ENCODE measurements at regions not wholly inside any gene's neighbourhood (a gene's known extent, or its start where the extent isn't known, plus 50 kb on each side); places are given as distances from the start of the nearest gene placed in this dataset.

DNA sequence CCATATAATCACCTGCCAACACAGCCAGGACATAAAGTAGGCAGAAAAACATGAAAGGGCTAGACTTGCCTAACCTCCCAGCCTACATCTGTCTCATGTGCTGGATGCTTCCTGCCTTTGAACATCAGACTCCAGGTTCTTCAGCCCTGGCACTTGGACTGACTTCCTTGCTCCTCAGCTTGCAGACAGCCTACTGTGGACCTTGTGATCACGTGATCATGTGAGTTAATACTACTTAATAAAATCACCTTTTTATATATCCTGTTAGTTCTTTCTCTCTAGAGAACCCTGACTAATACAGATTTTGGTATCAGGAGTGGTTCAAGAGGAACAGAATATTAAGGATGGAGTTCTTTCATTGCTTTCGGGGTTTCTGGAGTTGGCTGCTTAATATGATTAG lies 2867.6 kb downstream of the PCDH9 start:
- DNase-seq (ENCODE audit: extremely low spot score), result no peak
- POLR2A ChIA-PET, result no interaction called here
- CTCF ChIA-PET, result no interaction called here
- no peak for TF ChIP-seq CTCF (IDR thresholded peaks at IDR 0.05; ENCODE audit: control extremely low read depth, extremely low read depth, low read depth, missing control alignments)

GRCh38 chr13:64347664-64348063 lies 2882.5 kb downstream of the PCDH9 start:
- ChIA-PET POLR2A (no interaction called here), CTCF (no interaction called here)
- no peak for TF ChIP-seq CTCF (IDR thresholded peaks at IDR 0.05; ENCODE audit: control extremely low read depth, extremely low read depth, low read depth, missing control alignments)
- no peak for DNase-seq (ENCODE audit: extremely low spot score)

- no peak for TF ChIP-seq CTCF (IDR thresholded peaks at IDR 0.05; ENCODE audit: control extremely low read depth, extremely low read depth, low read depth, missing control alignments)
- POLR2A ChIA-PET, result no interaction called here
- CTCF ChIA-PET, result no interaction called here
- DNase-seq (ENCODE audit: extremely low spot score), result no peak
Measured at GRCh38 chr13:64339373-64340063, 2890.6 kb downstream of the PCDH9 start.

DNA sequence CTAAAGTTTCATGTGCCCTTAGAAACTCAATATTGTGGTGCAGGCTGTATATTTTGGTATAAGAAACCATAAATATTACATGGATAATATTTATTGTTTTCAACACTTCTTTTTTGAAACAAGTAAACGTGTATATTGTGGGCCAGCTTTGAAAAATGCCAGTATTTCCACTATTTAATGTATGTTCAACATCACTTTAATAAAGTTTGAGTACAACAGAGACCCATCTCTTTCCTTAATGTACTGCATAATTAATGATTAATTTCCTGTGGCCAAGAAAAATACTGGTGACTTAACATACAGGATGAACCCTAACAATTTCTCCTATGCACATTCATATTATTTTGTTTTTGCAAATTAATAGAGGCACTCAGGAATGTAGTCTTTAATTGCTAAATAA lies 2891.5 kb downstream of the PCDH9 start:
- no peak for DNase-seq (ENCODE audit: extremely low spot score)
- POLR2A ChIA-PET, result no interaction called here
- CTCF ChIA-PET, result no interaction called here
- no peak for TF ChIP-seq CTCF (IDR thresholded peaks at IDR 0.05; ENCODE audit: control extremely low read depth, extremely low read depth, low read depth, missing control alignments)

- ChIA-PET CTCF (interaction anchor here (0.9 kb wide), 1 partner anchor 25 kb away, joined by 4 read pairs; no protein-coding TSS in a partner anchor), POLR2A (no interaction called here)
- no peak for DNase-seq (ENCODE audit: extremely low spot score)
- no peak for TF ChIP-seq CTCF (IDR thresholded peaks at IDR 0.05; ENCODE audit: control extremely low read depth, extremely low read depth, low read depth, missing control alignments)
Measured at GRCh38 chr13:64333888-64334287, 2896.2 kb downstream of the PCDH9 start.

DNA sequence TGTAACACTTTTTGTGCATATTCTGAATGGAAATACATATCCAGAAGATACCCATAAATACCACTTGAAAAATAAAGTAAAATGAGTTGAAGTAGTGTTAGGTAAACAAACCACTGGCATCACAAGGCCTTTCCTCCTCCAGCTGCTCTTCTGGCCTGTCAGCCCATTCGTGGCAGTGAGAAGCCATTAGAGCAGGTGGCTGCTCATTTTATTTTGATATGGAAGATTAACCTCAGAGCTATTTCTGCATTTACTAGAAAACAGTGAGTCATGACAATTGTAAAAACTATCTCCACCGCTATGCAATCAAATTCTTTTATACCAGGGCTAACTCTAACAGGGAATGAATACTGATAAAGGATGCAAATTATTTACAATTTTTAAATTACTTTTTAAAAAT lies 2898.1 kb downstream of the PCDH9 start:
- ChIA-PET POLR2A (no interaction called here), CTCF (no interaction called here)
- no peak for TF ChIP-seq CTCF (IDR thresholded peaks at IDR 0.05; ENCODE audit: control extremely low read depth, extremely low read depth, low read depth, missing control alignments)
- DNase-seq (ENCODE audit: extremely low spot score), result no peak
